ENCODE measurements at regions not wholly inside any gene's neighbourhood (a gene's known extent, or its start where the extent isn't known, plus 50 kb on each side); places are given as distances from the start of the nearest gene placed in this dataset.

- H3K9me3 ChIP-seq (ENCODE audit: low read length): no peaks in the 10 kb centered on the region
- H3K4me2 ChIP-seq (ENCODE audit: low read depth, low read length): no peak overlapping the region
- H3K9ac ChIP-seq (ENCODE audit: insufficient read depth, low read depth, low read length): no peak overlapping the region
- in situ Hi-C loops (cut with HindIII; ENCODE audit: extremely low pct_ligation_motif_present, low pct_unique_long_range_greater_than_20kb): no loop called here
- TF ChIP-seq SALL1 (CRISPR knock-in tag; IDR thresholded peaks at IDR 0.05): no peak
- TF ChIP-seq THYN1 (CRISPR knock-in tag; IDR thresholded peaks at IDR 0.05; ENCODE audit: borderline replicate concordance, low read depth): no peak
- TF ChIP-seq SP1 (IDR thresholded peaks at IDR 0.05): no peak
- no peak for TF ChIP-seq SP1 (CRISPR knock-in tag; IDR thresholded peaks at IDR 0.05)
- TF ChIP-seq CREB3 (CRISPR knock-in tag; IDR thresholded peaks at IDR 0.05): no peak
- no peak for TF ChIP-seq E2F2 (CRISPR knock-in tag; IDR thresholded peaks at IDR 0.05; ENCODE audit: borderline replicate concordance)
- no peak for TF ChIP-seq ZNF614 (CRISPR knock-in tag; IDR thresholded peaks at IDR 0.05; ENCODE audit: borderline replicate concordance)
- no peak for TF ChIP-seq CCAR2 (optimal IDR thresholded peaks at IDR 0.05; ENCODE audit: low read depth, low read length)
- TF ChIP-seq HNRNPLL (IDR thresholded peaks at IDR 0.05; ENCODE audit: low read depth, low read length, poor library complexity, severe bottlenecking): no peak
- TF ChIP-seq GRHL1 (CRISPR knock-in tag; conservative IDR thresholded peaks at IDR 0.05): no peak
- no peak for TF ChIP-seq RCOR2 (CRISPR knock-in tag; IDR thresholded peaks at IDR 0.05)
- no peak for TF ChIP-seq ZEB1 (IDR thresholded peaks at IDR 0.05; ENCODE audit: insufficient replicate concordance, low read depth)
- TF ChIP-seq PRDM4 (CRISPR knock-in tag; IDR thresholded peaks at IDR 0.05; ENCODE audit: borderline replicate concordance): no peak
- TF ChIP-seq PBX3 (CRISPR knock-in tag; IDR thresholded peaks at IDR 0.05; ENCODE audit: borderline replicate concordance): no peak
- H4K20me1 ChIP-seq (ENCODE audit: insufficient read depth, low read length): no peaks in the 10 kb centered on the region
- ATAC-seq: no peak
- H3K36me3 ChIP-seq (replicated peaks in 1 of 2; ENCODE audit: control insufficient read depth in 1 of 2, insufficient read depth in 2 of 2, low read length in 2 of 2): no peaks in the 10 kb centered on the region
- H3K4me3 ChIP-seq (replicated peaks in 1 of 3; ENCODE audit: insufficient read depth in 1 of 3, low read depth in 2 of 3, low read length in 3 of 3): no peak overlapping the region
- H3K79me2 ChIP-seq (ENCODE audit: insufficient read depth, low read length): no peaks in the 10 kb centered on the region
- no peak for DNase-seq (ENCODE audit: low spot score)
- H3K27me3 ChIP-seq (ENCODE audit: control insufficient read depth in 1 of 2, insufficient read depth in 2 of 2, low read length in 2 of 2): peaks cover 0 to 19% of the 10 kb centered on the region in 2 experiments; a peak in 2 of 5 replicates
- intact Hi-C loops (cut with micrococcal nuclease; ENCODE audit: unreplicated experiment): no loop called here
- ChIA-PET CTCF (ENCODE audit: low intra/inter-chr PET ratio, low total read pairs) (no interaction called here), POLR2A (no interaction called here)
- no peak for FAIRE-seq
- H3K4me1 ChIP-seq (ENCODE audit: insufficient read depth, low read length): no peaks in the 10 kb centered on the region
- no peak overlapping the region for H2AFZ ChIP-seq (ENCODE audit: low read length)
- 28% methylated on average over 14 of the region's 30 CpGs for WGBS (ENCODE audit: low lambda C conversion rate)
- H3K27ac ChIP-seq (ENCODE audit: extremely low read length, insufficient read depth, low read length): no peak overlapping the region
- BruUV-seq (replicated peaks): no TSS peak
Observed at GRCh38 chr18:78741381-78742217, 238.0 kb upstream of the SALL3 start.

Data from HepG2 (cell line).